Tibial nerve (tissue), 4 donors: ENCODE measurements at regions not wholly inside any gene's neighbourhood (a gene's known extent, or its start where the extent isn't known, plus 50 kb on each side); places are given as distances from the start of the nearest gene placed in this dataset.

Experiments used
- DNase-seq, 2 donors: peaks; one replicate each; pipeline ENCODE4 v3.0.0-alpha.2; 2019; ENCODE audit warnings: low spot score in 2 of 2
- H3K27ac ChIP-seq, 4 donors: fragments of 200-600 bp; sonication (generic) in 3 of 4; one replicate each; pipeline ENCODE4 v1.5.1; 2017 to 2019; ENCODE audit warnings: mild to moderate bottlenecking in 1 of 4
- H3K27me3 ChIP-seq, 2 donors: fragments of 200-600 bp; sonication (generic) in 1 of 2; one replicate each; pipeline versions ENCODE4 v1.5.1 to v1.6.0; 2017 to 2019
- H3K36me3 ChIP-seq, 3 donors: fragments of 200-600 bp; sonication (generic); one replicate each; pipeline ENCODE4 v1.5.1; 2018 to 2019
- H3K4me1 ChIP-seq, 4 donors: fragments of 200-600 bp; sonication (generic) in 3 of 4; one replicate each; pipeline ENCODE4 v1.5.1; 2017 to 2019
- H3K4me3 ChIP-seq, 4 donors: fragments of 200-600 bp; sonication (generic) in 3 of 4; one replicate each; pipeline ENCODE4 v1.5.1; 2017 to 2019; ENCODE audit warnings: mild to moderate bottlenecking in 1 of 4, moderate library complexity in 1 of 4
- H3K9me3 ChIP-seq, 4 donors: fragments of 200-600 bp; sonication (generic) in 3 of 4; one replicate each; pipeline ENCODE4 v1.5.1; 2017 to 2019
- EP300 ChIP-seq, 2 donors: sonication (generic); formaldehyde crosslinking; IDR thresholded peaks; one replicate each; pipeline ENCODE4 v1.6.1; 2017; ENCODE audit warnings: antibody characterized with exemption in 2 of 2, mild to moderate bottlenecking in 1 of 2
- POLR2A ChIP-seq, 2 donors: fragments of 450-650 bp; IDR thresholded peaks; one replicate each; pipeline ENCODE4 v1.6.1; 2017; ENCODE audit warnings: antibody characterized with exemption in 2 of 2, mild to moderate bottlenecking in 2 of 2, moderate library complexity in 2 of 2
- WGBS, 2 donors: methylation state at CpG; one replicate each; pipeline ENCODE4 v1.1.5; 2018; 5-methylcytosine and 5-hydroxymethylcytosine counted together
- TF ChIP-seq, protein P1 (sequence below), 5 experiments: fragments of 200-600 bp in 3 of 5; fragments of 450-650 bp in 2 of 5; sonication (generic) in 3 of 5; IDR thresholded peaks; one replicate each; pipeline ENCODE4 v1.5.1; 2016 to 2019; ENCODE audit warnings: antibody characterized with exemption in 5 of 5, mild to moderate bottlenecking in 3 of 5, moderate library complexity in 2 of 5

DNA sequence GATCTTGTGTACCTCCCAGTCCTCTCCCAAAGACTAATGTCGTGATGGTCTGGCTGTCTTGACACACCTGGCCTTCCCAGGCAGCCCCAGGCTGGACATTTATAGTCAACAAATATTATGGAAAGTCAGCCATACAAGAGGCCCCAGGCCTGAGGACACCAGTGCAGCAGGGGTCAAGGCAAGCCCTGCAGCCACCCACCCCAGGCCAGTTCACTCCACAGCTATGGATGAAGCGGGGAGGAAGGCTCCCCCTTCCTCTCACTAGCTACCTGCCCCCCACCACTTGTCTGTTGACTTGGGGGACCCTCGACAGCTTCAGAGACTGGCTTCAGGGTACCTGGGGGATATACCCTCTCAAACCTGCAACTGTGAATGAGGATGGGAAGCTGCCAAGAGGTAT, 132.1 kb downstream of the MRPL14 start:
- no peaks in the 10 kb centered on the region for H3K9me3 ChIP-seq
- H3K27me3 ChIP-seq: no peaks in the 10 kb centered on the region
- H3K36me3 ChIP-seq: no peaks in the 10 kb centered on the region
- no peak overlapping the region for H3K4me3 ChIP-seq
- peaks cover 0 to 9% (median 3%) of the 10 kb centered on the region in 4 donors for H3K4me1 ChIP-seq
- TF ChIP-seq EP300 (IDR thresholded peaks at IDR 0.05): no peak
- TF ChIP-seq, protein P1, sequence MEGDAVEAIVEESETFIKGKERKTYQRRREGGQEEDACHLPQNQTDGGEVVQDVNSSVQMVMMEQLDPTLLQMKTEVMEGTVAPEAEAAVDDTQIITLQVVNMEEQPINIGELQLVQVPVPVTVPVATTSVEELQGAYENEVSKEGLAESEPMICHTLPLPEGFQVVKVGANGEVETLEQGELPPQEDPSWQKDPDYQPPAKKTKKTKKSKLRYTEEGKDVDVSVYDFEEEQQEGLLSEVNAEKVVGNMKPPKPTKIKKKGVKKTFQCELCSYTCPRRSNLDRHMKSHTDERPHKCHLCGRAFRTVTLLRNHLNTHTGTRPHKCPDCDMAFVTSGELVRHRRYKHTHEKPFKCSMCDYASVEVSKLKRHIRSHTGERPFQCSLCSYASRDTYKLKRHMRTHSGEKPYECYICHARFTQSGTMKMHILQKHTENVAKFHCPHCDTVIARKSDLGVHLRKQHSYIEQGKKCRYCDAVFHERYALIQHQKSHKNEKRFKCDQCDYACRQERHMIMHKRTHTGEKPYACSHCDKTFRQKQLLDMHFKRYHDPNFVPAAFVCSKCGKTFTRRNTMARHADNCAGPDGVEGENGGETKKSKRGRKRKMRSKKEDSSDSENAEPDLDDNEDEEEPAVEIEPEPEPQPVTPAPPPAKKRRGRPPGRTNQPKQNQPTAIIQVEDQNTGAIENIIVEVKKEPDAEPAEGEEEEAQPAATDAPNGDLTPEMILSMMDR (IDR thresholded peaks at IDR 0.05): no peak
- TF ChIP-seq POLR2A (IDR thresholded peaks at IDR 0.05): no peak
- no peak for DNase-seq
- no peak overlapping the region for H3K27ac ChIP-seq
- WGBS, 2 donors: 86 to 91% methylated on average over 3 of the region's 3 CpGs

DNA sequence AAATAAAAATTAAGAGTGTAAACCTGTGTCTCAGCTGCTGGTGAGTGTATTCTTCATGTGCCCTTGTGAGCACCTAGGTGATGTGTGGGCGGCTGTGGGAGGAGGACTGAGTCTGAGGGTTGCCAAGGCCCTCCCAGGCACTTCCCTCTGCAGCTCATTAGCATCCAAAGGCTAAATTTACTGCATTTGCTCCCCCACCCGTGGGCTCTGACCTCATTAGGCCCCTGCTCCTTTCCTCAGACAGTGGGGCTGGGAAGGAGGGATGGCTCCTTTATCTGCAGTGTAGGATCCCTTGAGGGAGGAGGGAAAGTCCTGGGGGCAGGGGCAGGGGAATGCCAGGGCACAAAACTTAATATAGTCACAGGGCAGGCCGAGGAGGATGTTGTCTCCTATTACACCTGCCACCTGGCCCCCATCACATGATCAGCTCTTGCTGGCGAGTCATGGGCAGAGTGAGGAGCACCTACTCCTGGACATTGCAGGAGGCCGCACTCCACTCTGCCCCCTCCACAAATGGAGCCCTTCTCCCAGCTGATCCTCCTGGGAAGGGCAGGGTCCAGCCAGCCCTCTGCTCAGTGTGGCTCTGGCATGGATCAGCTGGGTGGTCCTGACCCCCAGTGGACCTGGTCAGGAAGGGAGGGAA, 133.2 kb downstream of the MRPL14 start:
- 45 to 86% methylated on average over 2 to 4 of the region's 5 CpGs for WGBS, 2 donors
- Histone ChIP-seq H3K4me3 (no peak overlapping the region), H3K27ac (no peak overlapping the region), H3K4me1 (peaks cover 0 to 12% (median 4%) of the 10 kb centered on the region in 4 donors), H3K27me3 (no peaks in the 10 kb centered on the region), H3K9me3 (no peaks in the 10 kb centered on the region), H3K36me3 (no peaks in the 10 kb centered on the region)
- DNase-seq: no peak
- TF ChIP-seq, protein P1 (IDR thresholded peaks at IDR 0.05): no peak
- TF ChIP-seq EP300 (IDR thresholded peaks at IDR 0.05) (no peak), POLR2A (IDR thresholded peaks at IDR 0.05) (no peak)

DNA sequence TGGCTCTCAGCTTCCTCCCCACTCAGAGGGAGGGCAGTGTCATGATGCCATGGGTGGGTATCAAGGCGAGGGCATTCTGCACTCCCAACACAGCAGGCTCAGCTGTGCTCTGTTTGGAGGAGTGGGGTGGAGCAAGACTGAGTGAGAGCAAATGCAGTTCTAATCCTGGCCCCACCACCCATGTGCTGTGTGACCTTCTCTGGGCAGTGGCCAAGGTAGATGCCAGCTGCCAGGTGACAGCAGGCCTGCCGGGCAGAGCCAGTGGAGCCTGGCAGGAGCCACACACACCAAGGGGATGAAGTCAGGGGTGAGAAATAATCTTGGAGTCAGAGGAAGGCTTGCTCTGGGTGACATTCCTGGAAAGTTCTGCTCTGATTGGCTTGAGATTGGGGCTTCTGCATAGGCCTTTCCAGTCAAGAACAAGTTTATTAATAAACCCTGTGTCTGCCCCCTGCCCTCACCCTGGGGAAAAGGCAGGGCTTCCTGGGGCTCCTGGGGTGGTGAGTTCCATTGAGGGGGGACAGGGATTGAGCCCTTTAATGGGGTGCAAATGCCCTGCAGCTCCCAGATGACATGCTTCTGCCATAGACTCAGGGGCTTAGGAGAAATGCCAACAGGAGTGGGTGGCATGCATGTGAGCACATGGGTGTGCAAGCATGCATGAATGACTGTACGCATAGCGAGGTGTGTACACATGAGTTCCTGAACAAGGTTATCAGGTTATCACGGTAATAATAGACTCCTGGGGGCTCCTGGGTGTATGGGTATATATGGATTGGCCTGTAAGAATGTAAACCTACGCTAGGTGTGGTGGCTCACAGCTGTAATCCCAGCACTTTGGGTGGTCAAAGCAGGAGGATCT, 134.2 kb downstream of the MRPL14 start:
- H3K27ac ChIP-seq: no peak overlapping the region
- TF ChIP-seq POLR2A (IDR thresholded peaks at IDR 0.05): no peak
- TF ChIP-seq EP300 (IDR thresholded peaks at IDR 0.05): no peak
- TF ChIP-seq, protein P1 (IDR thresholded peaks at IDR 0.05): no peak
- H3K4me3 ChIP-seq: no peak overlapping the region
- no peaks in the 10 kb centered on the region for H3K36me3 ChIP-seq
- no peak for DNase-seq
- H3K4me1 ChIP-seq: peaks cover 0 to 12% (median 4%) of the 10 kb centered on the region in 4 donors
- no peaks in the 10 kb centered on the region for H3K9me3 ChIP-seq
- 86 to 87% methylated on average over 5 to 6 of the region's 6 CpGs for WGBS, 2 donors
- no peaks in the 10 kb centered on the region for H3K27me3 ChIP-seq

DNA sequence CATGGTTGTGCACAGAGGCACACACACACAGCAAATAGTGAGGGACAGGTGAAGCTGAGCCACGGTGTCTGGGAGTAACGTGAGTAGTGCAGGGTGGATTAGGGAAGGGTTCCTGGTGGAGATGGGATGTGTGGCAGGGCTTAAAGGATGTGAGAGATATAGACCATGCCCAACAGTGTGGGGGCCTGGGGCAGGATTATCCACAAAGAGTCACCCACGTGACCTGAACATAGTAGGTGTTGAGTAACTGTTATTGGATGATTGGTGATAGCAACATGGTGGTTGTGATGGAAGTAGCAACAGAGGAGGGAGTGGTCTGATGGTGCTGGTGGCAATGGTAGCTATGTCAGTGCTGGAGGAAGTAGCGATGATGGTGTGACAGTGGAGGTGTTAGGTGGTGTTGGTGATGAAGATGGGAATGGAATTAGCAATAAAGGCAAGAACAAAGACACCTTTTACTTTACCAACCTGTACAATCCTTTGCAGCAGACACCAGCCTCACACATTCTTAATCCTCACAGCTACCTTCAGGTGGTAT, 135.1 kb downstream of the MRPL14 start:
- no peak overlapping the region for H3K4me3 ChIP-seq
- H3K27me3 ChIP-seq: no peaks in the 10 kb centered on the region
- TF ChIP-seq EP300 (IDR thresholded peaks at IDR 0.05) (no peak), POLR2A (IDR thresholded peaks at IDR 0.05) (no peak)
- TF ChIP-seq, protein P1 (IDR thresholded peaks at IDR 0.05): no peak
- no peak for DNase-seq
- peaks cover 0 to 12% (median 4%) of the 10 kb centered on the region in 4 donors for H3K4me1 ChIP-seq
- H3K9me3 ChIP-seq: no peaks in the 10 kb centered on the region
- 91 to 92% methylated on average over 4 of the region's 4 CpGs for WGBS, 2 donors
- H3K27ac ChIP-seq: no peak overlapping the region
- no peaks in the 10 kb centered on the region for H3K36me3 ChIP-seq
